Esophagus muscularis mucosa (tissue), 4 donors: ENCODE measurements at regions not wholly inside any gene's neighbourhood (a gene's known extent, or its start where the extent isn't known, plus 50 kb on each side); places are given as distances from the start of the nearest gene placed in this dataset.

ENCODE experiments used
- DNase-seq: peaks from one replicate; pipeline ENCODE4 v3.0.0-alpha.2; 2017; ENCODE audit errors: extremely low spot score
- H3K27ac ChIP-seq, 4 donors: fragments of 200-600 bp; sonication (generic); replicated peaks in 1 of 4; 1 replicate in 3 of 4; 2 replicates in 1 of 4; pipeline ENCODE4 v1.5.1; 2016 to 2019; ENCODE audit warnings: mild to moderate bottlenecking in 1 of 4
- H3K27me3 ChIP-seq, 4 donors: fragments of 200-600 bp; sonication (generic); one replicate each; pipeline versions ENCODE4 v1.5.1 to v1.6.0; 2016 to 2019
- H3K36me3 ChIP-seq, 4 donors: fragments of 200-600 bp; sonication (generic); one replicate each; pipeline ENCODE4 v1.5.1; 2016 to 2019
- H3K4me1 ChIP-seq, 4 donors: fragments of 200-600 bp; sonication (generic); one replicate each; pipeline ENCODE4 v1.5.1; 2016 to 2019
- H3K4me3 ChIP-seq, 4 donors: fragments of 200-600 bp; sonication (generic); 1 replicate in 2 of 4; 2 replicates in 2 of 4; pipeline ENCODE4 v1.5.1; 2016 to 2019; ENCODE audit warnings: mild to moderate bottlenecking in 4 of 4, moderate library complexity in 1 of 4
- H3K9me3 ChIP-seq, 4 donors: fragments of 200-600 bp; sonication (generic); 1 replicate in 3 of 4; 2 replicates in 1 of 4; pipeline ENCODE4 v1.5.1; 2016 to 2019
- CTCF ChIP-seq, 3 experiments: fragments of 200-600 bp in 2 of 3; fragments of 450-650 bp in 1 of 3; sonication (generic) in 2 of 3; IDR thresholded peaks; one replicate each; pipeline ENCODE4 v1.5.1; 2017 to 2019; ENCODE audit warnings: antibody characterized with exemption in 3 of 3, mild to moderate bottlenecking in 2 of 3, moderate library complexity in 1 of 3
- EP300 ChIP-seq: sonication (generic); formaldehyde crosslinking; IDR thresholded peaks from one replicate; pipeline ENCODE4 v1.6.1; 2017; ENCODE audit warnings: antibody characterized with exemption
- POLR2A ChIP-seq: fragments of 450-650 bp; IDR thresholded peaks from one replicate; pipeline ENCODE4 v1.6.1; 2017; ENCODE audit warnings: antibody characterized with exemption, moderate library complexity, mild to moderate bottlenecking, low read depth
- POLR2AphosphoS5 ChIP-seq, 2 donors: sonication (generic); formaldehyde crosslinking; IDR thresholded peaks; one replicate each; pipeline ENCODE4 v1.6.1; 2017; ENCODE audit warnings: antibody characterized with exemption in 2 of 2
- WGBS: methylation state at CpG from one replicate; pipeline ENCODE4 v1.1.5; 2018; 5-methylcytosine and 5-hydroxymethylcytosine counted together
- intact Hi-C: fragments of 100-400 bp; cut with DNase I; formaldehyde crosslinking; loops from one replicate; pipeline ENCODE4 v1.15.1; 2023

- Histone ChIP-seq H3K27me3 (no peaks in the 10 kb centered on the region), H3K4me3 (no peak overlapping the region), H3K4me1 (no peaks in the 10 kb centered on the region), H3K36me3 (no peaks in the 10 kb centered on the region), H3K9me3 (peaks cover 0 to 7% (median 0%) of the 10 kb centered on the region in 4 donors), H3K27ac (no peak overlapping the region)
- 69% methylated on average over 2 of the region's 2 CpGs for WGBS
- DNase-seq = no peak
- intact Hi-C loops = no loop called here
- TF ChIP-seq POLR2A = no peak
- TF ChIP-seq EP300 = no peak
- no peak for TF ChIP-seq POLR2AphosphoS5 (IDR thresholded peaks at IDR 0.05)
- no peak for TF ChIP-seq CTCF (IDR thresholded peaks at IDR 0.05)
These were observed 338.8 kb downstream of the ANKRD7 start for GRCh38 chr7:118563311-118563710.

GRCh38 chr7:118572604-118573003 is 348.1 kb downstream of the ANKRD7 start:
- 69% methylated on average over 1 of the region's 1 CpG for WGBS
- H3K27ac ChIP-seq = no peak overlapping the region

GRCh38 chr7:118573085-118573484 is 348.6 kb downstream of the ANKRD7 start:
- no peak overlapping the region for H3K27ac ChIP-seq

More at GRCh38 chr7:118572604-118573003, 348.1 kb downstream of the ANKRD7 start:
- Histone ChIP-seq H3K4me1 (peaks cover 0 to 16% (median 7%) of the 10 kb centered on the region in 4 donors), H3K4me3 (no peak overlapping the region), H3K9me3 (no peaks in the 10 kb centered on the region), H3K27me3 (no peaks in the 10 kb centered on the region), H3K36me3 (no peaks in the 10 kb centered on the region)
- intact Hi-C loops = no loop called here
- TF ChIP-seq EP300 = no peak
- no peak for TF ChIP-seq POLR2AphosphoS5 (IDR thresholded peaks at IDR 0.05)
- TF ChIP-seq POLR2A = no peak
- TF ChIP-seq CTCF (IDR thresholded peaks at IDR 0.05) = no peak
- DNase-seq = no peak

GRCh38 chr7:118575393-118575948 is 351.0 kb downstream of the ANKRD7 start:
- Histone ChIP-seq H3K36me3 (no peaks in the 10 kb centered on the region), H3K27ac (no peak overlapping the region)

More at GRCh38 chr7:118573085-118573484, 348.6 kb downstream of the ANKRD7 start:
- intact Hi-C loops = no loop called here
- TF ChIP-seq EP300 (no peak), POLR2AphosphoS5 (IDR thresholded peaks at IDR 0.05) (no peak), POLR2A (no peak), CTCF (IDR thresholded peaks at IDR 0.05) (no peak)
- no peak for DNase-seq
- H3K36me3 ChIP-seq = no peaks in the 10 kb centered on the region
- WGBS = 28% methylated on average over 5 of the region's 5 CpGs
- no peaks in the 10 kb centered on the region for H3K9me3 ChIP-seq
- H3K4me3 ChIP-seq = no peak overlapping the region
- peaks cover 0 to 16% (median 7%) of the 10 kb centered on the region in 4 donors for H3K4me1 ChIP-seq
- H3K27me3 ChIP-seq = no peaks in the 10 kb centered on the region

More at GRCh38 chr7:118575393-118575948, 351.0 kb downstream of the ANKRD7 start:
- Histone ChIP-seq H3K4me1 (peaks cover 0 to 16% (median 7%) of the 10 kb centered on the region in 4 donors), H3K4me3 (no peak overlapping the region), H3K27me3 (no peaks in the 10 kb centered on the region), H3K9me3 (no peaks in the 10 kb centered on the region)
- intact Hi-C loops = no loop called here
- WGBS = 9% methylated on average over 1 of the region's 1 CpG
- TF ChIP-seq CTCF (IDR thresholded peaks at IDR 0.05) (no peak), POLR2AphosphoS5 (IDR thresholded peaks at IDR 0.05) (no peak), POLR2A (no peak), EP300 (no peak)
- no peak for DNase-seq
